ENCODE measurements at regions not wholly inside any gene's neighbourhood (a gene's known extent, or its start where the extent isn't known, plus 50 kb on each side); places are given as distances from the start of the nearest gene placed in this dataset.
"Not testable (repeated sequence)": the region's sequence is repeated elsewhere in the genome, so short reads cannot be mapped to it uniquely, and the experiment has no call there.

DNA sequence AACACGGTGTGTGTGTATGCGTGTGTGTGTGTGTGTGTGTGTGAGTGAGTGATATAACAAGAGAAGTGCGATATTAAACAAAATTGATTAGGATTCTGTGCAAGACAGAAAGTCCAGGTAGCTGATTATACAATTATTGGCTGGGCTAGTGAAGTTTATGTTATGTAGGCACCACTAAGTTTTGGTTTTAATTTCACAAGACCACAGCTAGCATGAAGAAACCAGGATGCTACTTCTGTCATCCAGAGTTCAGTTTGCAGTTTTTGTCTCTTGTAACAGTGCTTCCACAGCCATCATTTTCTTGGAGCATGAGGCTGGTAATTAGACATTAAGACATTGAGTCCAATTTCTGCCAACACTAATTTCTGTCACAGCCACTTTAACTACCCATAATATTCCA lies 1590.2 kb upstream of the B3GALT2 start:
- Histone ChIP-seq H3K4me3 (ENCODE audit: insufficient read depth, low read length) (no peak overlapping the region), H3K27me3 (ENCODE audit: insufficient read depth, low read length) (no peaks in the 10 kb centered on the region), H3K27ac (ENCODE audit: low read depth, low read length) (no peak overlapping the region), H4K20me1 (ENCODE audit: insufficient read depth, low read length) (no peaks in the 10 kb centered on the region), H3K4me1 (ENCODE audit: insufficient read depth, low read length) (no peaks in the 10 kb centered on the region), H3K4me2 (ENCODE audit: insufficient read depth, low read length) (no peak overlapping the region), H2AFZ (ENCODE audit: low read length) (no peak overlapping the region), H3K9me3 (ENCODE audit: low read depth, low read length) (peaks cover 3% of the 10 kb centered on the region), H3K36me3 (ENCODE audit: insufficient read depth, low read length) (no peaks in the 10 kb centered on the region), H3K79me2 (ENCODE audit: insufficient read depth, low read length) (no peaks in the 10 kb centered on the region)
- TF ChIP-seq, protein P1, sequence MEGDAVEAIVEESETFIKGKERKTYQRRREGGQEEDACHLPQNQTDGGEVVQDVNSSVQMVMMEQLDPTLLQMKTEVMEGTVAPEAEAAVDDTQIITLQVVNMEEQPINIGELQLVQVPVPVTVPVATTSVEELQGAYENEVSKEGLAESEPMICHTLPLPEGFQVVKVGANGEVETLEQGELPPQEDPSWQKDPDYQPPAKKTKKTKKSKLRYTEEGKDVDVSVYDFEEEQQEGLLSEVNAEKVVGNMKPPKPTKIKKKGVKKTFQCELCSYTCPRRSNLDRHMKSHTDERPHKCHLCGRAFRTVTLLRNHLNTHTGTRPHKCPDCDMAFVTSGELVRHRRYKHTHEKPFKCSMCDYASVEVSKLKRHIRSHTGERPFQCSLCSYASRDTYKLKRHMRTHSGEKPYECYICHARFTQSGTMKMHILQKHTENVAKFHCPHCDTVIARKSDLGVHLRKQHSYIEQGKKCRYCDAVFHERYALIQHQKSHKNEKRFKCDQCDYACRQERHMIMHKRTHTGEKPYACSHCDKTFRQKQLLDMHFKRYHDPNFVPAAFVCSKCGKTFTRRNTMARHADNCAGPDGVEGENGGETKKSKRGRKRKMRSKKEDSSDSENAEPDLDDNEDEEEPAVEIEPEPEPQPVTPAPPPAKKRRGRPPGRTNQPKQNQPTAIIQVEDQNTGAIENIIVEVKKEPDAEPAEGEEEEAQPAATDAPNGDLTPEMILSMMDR (IDR thresholded peaks at IDR 0.05; ENCODE audit: extremely low read depth, low read depth, low read length) = no peak
- DNase-seq (ENCODE audit: insufficient read length, low spot score, missing footprints) = no peak

DNA sequence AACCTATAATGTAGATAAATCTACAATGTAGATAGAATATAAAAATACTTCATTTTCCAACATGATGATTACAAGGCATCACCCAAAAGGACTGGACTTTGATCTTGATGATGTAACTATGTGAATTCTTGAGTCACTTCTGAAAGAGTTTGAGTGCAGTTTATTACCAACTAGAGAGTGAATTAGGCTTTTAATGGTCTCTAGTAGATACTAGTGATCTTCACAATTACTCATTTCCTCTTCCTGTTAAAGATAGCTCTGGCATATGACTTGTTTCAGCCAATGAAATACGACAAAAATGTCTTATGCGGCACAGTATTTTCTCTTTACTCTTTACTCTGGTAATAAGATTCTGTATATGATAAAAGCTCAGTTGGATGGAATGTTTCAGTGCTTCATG lies 1588.1 kb upstream of the B3GALT2 start:
- H3K27me3 ChIP-seq (ENCODE audit: insufficient read depth, low read length) = no peaks in the 10 kb centered on the region
- no peaks in the 10 kb centered on the region for H3K4me1 ChIP-seq (ENCODE audit: insufficient read depth, low read length)
- H3K9me3 ChIP-seq (ENCODE audit: low read depth, low read length) = peaks cover 3% of the 10 kb centered on the region
- H3K4me2 ChIP-seq (ENCODE audit: insufficient read depth, low read length) = no peak overlapping the region
- no peaks in the 10 kb centered on the region for H4K20me1 ChIP-seq (ENCODE audit: insufficient read depth, low read length)
- H3K27ac ChIP-seq (ENCODE audit: low read depth, low read length) = no peak overlapping the region
- H3K79me2 ChIP-seq (ENCODE audit: insufficient read depth, low read length) = no peaks in the 10 kb centered on the region
- DNase-seq (ENCODE audit: insufficient read length, low spot score, missing footprints) = no peak
- H2AFZ ChIP-seq (ENCODE audit: low read length) = no peak overlapping the region
- TF ChIP-seq, protein P1 (IDR thresholded peaks at IDR 0.05; ENCODE audit: extremely low read depth, low read depth, low read length) = no peak
- no peaks in the 10 kb centered on the region for H3K36me3 ChIP-seq (ENCODE audit: insufficient read depth, low read length)
- H3K4me3 ChIP-seq (ENCODE audit: insufficient read depth, low read length) = no peak overlapping the region

DNA sequence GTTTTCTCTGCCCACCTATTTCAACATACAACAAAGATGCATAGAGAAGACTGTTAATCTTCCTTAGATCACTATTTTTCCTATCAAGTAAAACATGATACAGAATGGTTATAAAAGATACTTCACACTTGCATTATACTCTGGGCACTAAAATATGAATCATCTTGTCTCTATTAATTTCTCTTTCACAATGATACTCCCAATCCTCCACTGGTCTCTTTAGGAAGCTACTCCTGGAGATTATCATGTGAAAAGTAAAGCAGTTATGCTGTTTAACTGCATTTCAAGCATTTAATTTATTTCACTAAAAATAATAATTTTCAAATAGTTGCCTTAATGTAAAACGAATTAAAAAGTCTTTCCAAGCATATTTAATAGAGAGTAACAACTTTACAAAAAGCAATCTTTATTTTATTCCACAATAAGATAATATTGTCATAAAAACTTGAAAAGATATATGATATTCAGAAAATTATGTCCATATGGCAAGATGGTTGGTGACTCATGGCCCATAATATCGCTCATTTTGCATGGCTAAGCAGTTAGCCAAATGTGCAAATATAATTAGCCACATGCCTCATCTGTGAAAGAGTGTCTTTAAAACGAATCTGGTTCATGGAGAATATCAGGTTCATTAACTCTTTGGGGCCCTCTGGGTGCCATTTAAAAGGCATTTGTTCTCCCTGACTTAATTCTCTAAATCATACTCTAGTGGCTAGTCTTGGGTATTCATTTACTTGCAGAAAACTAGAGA lies 1569.0 kb upstream of the B3GALT2 start:
- no peaks in the 10 kb centered on the region for H4K20me1 ChIP-seq (ENCODE audit: insufficient read depth, low read length)
- H3K27ac ChIP-seq (ENCODE audit: low read depth, low read length) = no peak overlapping the region
- no peak overlapping the region for H3K4me3 ChIP-seq (ENCODE audit: insufficient read depth, low read length)
- no peak overlapping the region for H2AFZ ChIP-seq (ENCODE audit: low read length)
- no peaks in the 10 kb centered on the region for H3K36me3 ChIP-seq (ENCODE audit: insufficient read depth, low read length)
- TF ChIP-seq, protein P1 (IDR thresholded peaks at IDR 0.05; ENCODE audit: extremely low read depth, low read depth, low read length) = no peak
- H3K4me2 ChIP-seq (ENCODE audit: insufficient read depth, low read length) = no peak overlapping the region
- H3K79me2 ChIP-seq (ENCODE audit: insufficient read depth, low read length) = no peaks in the 10 kb centered on the region
- H3K9me3 ChIP-seq (ENCODE audit: low read depth, low read length) = no peaks in the 10 kb centered on the region
- no peak for DNase-seq (ENCODE audit: insufficient read length, low spot score, missing footprints)
- no peaks in the 10 kb centered on the region for H3K4me1 ChIP-seq (ENCODE audit: insufficient read depth, low read length)
- H3K27me3 ChIP-seq (ENCODE audit: insufficient read depth, low read length) = no peaks in the 10 kb centered on the region

DNA sequence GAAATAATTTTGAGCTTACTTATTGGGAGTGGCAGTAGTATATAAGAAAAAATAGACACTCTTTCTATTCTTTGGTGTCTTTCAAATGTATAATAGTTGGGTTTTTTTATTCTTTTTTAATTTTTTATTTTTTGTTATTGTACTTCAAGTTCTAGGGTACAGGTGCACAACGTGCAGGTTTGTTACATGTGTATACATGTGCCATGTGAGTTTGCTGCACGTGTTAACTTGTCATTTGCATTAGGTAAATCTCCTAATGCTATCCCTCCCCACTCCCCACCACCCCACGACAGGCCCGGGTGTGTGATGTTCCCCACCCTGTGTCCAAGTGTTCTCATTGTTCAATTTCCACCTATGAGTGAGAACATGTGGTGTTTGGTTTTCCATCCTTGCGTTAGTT lies 1552.4 kb upstream of the B3GALT2 start:
- H3K79me2 ChIP-seq (ENCODE audit: insufficient read depth, low read length); H3K27me3 ChIP-seq (ENCODE audit: insufficient read depth, low read length); H3K4me1 ChIP-seq (ENCODE audit: insufficient read depth, low read length); H2AFZ ChIP-seq (ENCODE audit: low read length); H4K20me1 ChIP-seq (ENCODE audit: insufficient read depth, low read length); H3K4me2 ChIP-seq (ENCODE audit: insufficient read depth, low read length); H3K9me3 ChIP-seq (ENCODE audit: low read depth, low read length); DNase-seq (ENCODE audit: insufficient read length, low spot score, missing footprints); H3K27ac ChIP-seq (ENCODE audit: low read depth, low read length); H3K36me3 ChIP-seq (ENCODE audit: insufficient read depth, low read length); H3K4me3 ChIP-seq (ENCODE audit: insufficient read depth, low read length): not testable (repeated sequence)

Data from osteoblast (primary cell).